Neural crest cell (in vitro differentiated cells): ENCODE measurements at regions not wholly inside any gene's neighbourhood (a gene's known extent, or its start where the extent isn't known, plus 50 kb on each side); places are given as distances from the start of the nearest gene placed in this dataset.

Experiments
- DNase-seq: peaks from one replicate; pipeline ENCODE4 v3.0.0; 2021; ENCODE audit warnings: low read depth, mixed read lengths, low spot score
- H3K27ac Mint-ChIP-seq: one replicate; pipeline ENCODE4 v1.8.0; 2021; ENCODE audit warnings: mild to moderate bottlenecking, mixed read lengths; ENCODE audit not compliant: unreplicated experiment
- H3K27me3 Mint-ChIP-seq: 2 replicates; pipeline ENCODE4 v1.8.0; 2021; ENCODE audit warnings: low read depth, mild to moderate bottlenecking, mixed read lengths
- H3K36me3 Mint-ChIP-seq: 2 replicates; pipeline ENCODE4 v1.8.0; 2021; ENCODE audit warnings: low read depth, mild to moderate bottlenecking, mixed read lengths
- H3K4me1 Mint-ChIP-seq: 2 replicates; pipeline ENCODE4 v1.8.0; 2021; ENCODE audit warnings: mixed read lengths
- H3K4me3 Mint-ChIP-seq: one replicate; pipeline ENCODE4 v1.8.0; 2021; ENCODE audit warnings: mild to moderate bottlenecking, mixed read lengths
- H3K9me3 Mint-ChIP-seq: 2 replicates; pipeline ENCODE4 v1.8.0; 2021; ENCODE audit warnings: mixed read lengths
- CTCF ChIP-seq: fragments of 200-600 bp; sonication (generic); conservative IDR thresholded peaks from 2 replicates; pipeline ENCODE4 v1.5.0; 2021; ENCODE audit warnings: antibody characterized with exemption, mild to moderate bottlenecking

- Mint-ChIP-seq H3K27me3 (no peaks in the 10 kb centered on the region), H3K9me3 (peaks cover 6% of the 10 kb centered on the region), H3K4me1 (peaks cover 20% of the 10 kb centered on the region), H3K36me3 (peaks cover 2% of the 10 kb centered on the region), H3K4me3 (no peak overlapping the region), H3K27ac (no peak overlapping the region)
- TF ChIP-seq CTCF = no peak
- no peak for DNase-seq
Measured at GRCh38 chr1:76781447-76781846, 85.8 kb upstream of the ST6GALNAC5 start.

- peaks cover 14% of the 10 kb centered on the region for H3K4me1 Mint-ChIP-seq
- DNase-seq = no peak
- no peak for TF ChIP-seq CTCF
- no peak overlapping the region for H3K27ac Mint-ChIP-seq
- peaks cover 6% of the 10 kb centered on the region for H3K9me3 Mint-ChIP-seq
- H3K27me3 Mint-ChIP-seq = no peaks in the 10 kb centered on the region
- no peak overlapping the region for H3K4me3 Mint-ChIP-seq
- peaks cover 2% of the 10 kb centered on the region for H3K36me3 Mint-ChIP-seq
Measured at GRCh38 chr1:76782809-76783208, 84.5 kb upstream of the ST6GALNAC5 start.

GRCh38 chr1:76784502-76784901 is 82.8 kb upstream of the ST6GALNAC5 start:
- Mint-ChIP-seq H3K4me3 (no peak overlapping the region), H3K27ac (no peak overlapping the region), H3K36me3 (peaks cover 2% of the 10 kb centered on the region), H3K27me3 (no peaks in the 10 kb centered on the region), H3K9me3 (peaks cover 6% of the 10 kb centered on the region), H3K4me1 (peaks cover 3% of the 10 kb centered on the region)
- TF ChIP-seq CTCF = no peak
- no peak for DNase-seq

GRCh38 chr1:76786222-76786621 is 81.1 kb upstream of the ST6GALNAC5 start:
- Mint-ChIP-seq H3K9me3 (peaks cover 6% of the 10 kb centered on the region), H3K27me3 (no peaks in the 10 kb centered on the region), H3K4me3 (no peak overlapping the region), H3K4me1 (no peaks in the 10 kb centered on the region), H3K36me3 (peaks cover 2% of the 10 kb centered on the region), H3K27ac (no peak overlapping the region)
- TF ChIP-seq CTCF = no peak
- DNase-seq = no peak

GRCh38 chr1:76793594-76793993 is 73.7 kb upstream of the ST6GALNAC5 start:
- no peak for TF ChIP-seq CTCF
- Mint-ChIP-seq H3K27ac (no peak overlapping the region), H3K4me3 (no peak overlapping the region), H3K4me1 (no peaks in the 10 kb centered on the region), H3K9me3 (no peaks in the 10 kb centered on the region), H3K36me3 (no peaks in the 10 kb centered on the region), H3K27me3 (no peaks in the 10 kb centered on the region)
- no peak for DNase-seq

GRCh38 chr1:76799700-76800099 is 67.6 kb upstream of the ST6GALNAC5 start:
- no peaks in the 10 kb centered on the region for H3K4me1 Mint-ChIP-seq
- H3K36me3 Mint-ChIP-seq = no peaks in the 10 kb centered on the region
- no peaks in the 10 kb centered on the region for H3K9me3 Mint-ChIP-seq
- H3K4me3 Mint-ChIP-seq = no peak overlapping the region
- DNase-seq = no peak
- no peak overlapping the region for H3K27ac Mint-ChIP-seq
- TF ChIP-seq CTCF = no peak
- H3K27me3 Mint-ChIP-seq = no peaks in the 10 kb centered on the region
